Activated CD8-positive, alpha-beta memory T cell treated with anti-CD3 and anti-CD28 coated beads for 4 hours (primary cell): ENCODE measurements at regions not wholly inside any gene's neighbourhood (a gene's known extent, or its start where the extent isn't known, plus 50 kb on each side); places are given as distances from the start of the nearest gene placed in this dataset.
"Not testable (repeated sequence)": the region's sequence is repeated elsewhere in the genome, so short reads cannot be mapped to it uniquely, and the experiment has no call there.

Source experiments
- DNase-seq, 2 donors: peaks; one replicate each; pipeline ENCODE4 v3.0.0-alpha.2; 2020; ENCODE audit warnings: low read depth in 2 of 2

DNA sequence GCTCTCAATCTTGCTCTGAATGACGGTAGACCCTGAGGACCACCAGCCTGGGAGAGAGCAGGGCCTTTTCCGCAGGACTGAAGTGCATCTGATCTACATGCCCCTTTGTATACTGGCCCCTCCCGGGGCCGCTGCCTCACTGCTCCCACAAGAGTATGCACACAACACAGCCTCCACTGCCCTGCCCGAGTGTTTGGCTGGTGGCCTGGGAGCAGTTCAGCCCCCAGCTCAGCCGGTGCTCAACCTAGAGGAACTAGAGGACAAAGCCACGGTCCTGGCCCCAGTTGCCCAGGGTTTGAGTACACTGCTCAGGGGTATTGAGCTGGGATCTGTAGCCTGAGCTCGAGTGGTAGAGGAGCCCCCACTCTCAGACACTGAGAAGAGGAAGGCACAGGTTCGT, 118.9 kb upstream of the CAB39 start:
- no peak for DNase-seq

DNA sequence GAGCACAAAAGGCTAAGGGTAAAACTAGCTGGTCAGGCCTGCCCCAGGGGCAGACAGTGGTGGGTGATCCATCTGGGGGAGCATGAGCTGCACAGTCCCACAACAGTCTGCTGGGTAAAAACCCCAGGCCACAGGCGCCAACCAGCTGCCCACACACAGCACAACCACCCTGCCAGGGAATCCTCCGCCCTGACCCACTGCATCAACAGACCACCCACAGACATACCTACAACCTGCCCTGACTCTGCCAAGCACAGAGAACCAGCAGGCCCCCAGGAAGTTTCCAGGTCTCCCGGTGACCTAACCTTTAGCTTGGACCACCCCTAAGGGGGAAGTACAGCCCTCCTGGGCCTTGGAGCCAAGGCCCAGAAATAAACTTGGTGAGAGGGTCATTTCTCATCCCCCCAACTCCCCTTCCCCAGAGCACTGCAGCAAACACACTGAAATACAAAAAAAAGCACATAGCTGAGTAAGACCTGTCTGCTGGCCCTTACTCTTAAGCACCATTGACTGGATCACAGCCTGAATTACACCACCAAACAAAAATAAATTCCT, 118.3 kb upstream of the CAB39 start:
- no peak for DNase-seq

DNA sequence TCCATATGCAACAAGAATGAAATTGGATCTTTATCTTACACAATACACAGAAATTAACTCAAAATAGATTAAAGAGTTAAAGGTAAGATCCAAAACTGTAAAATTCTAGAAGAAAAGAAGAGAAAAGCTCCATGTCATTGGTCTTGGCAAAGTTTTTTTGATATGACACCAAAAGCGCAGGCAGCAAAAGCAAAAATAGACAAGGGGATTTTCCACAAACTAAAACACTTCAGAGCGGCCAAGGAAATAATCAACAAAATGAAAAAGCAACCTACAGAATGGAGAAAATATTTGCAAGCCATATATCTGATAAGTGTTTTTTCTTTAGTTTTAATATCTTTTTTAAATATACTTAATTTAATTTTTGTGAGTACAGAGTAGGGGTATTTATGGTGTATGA, 112.8 kb upstream of the CAB39 start:
- no peak for DNase-seq

DNA sequence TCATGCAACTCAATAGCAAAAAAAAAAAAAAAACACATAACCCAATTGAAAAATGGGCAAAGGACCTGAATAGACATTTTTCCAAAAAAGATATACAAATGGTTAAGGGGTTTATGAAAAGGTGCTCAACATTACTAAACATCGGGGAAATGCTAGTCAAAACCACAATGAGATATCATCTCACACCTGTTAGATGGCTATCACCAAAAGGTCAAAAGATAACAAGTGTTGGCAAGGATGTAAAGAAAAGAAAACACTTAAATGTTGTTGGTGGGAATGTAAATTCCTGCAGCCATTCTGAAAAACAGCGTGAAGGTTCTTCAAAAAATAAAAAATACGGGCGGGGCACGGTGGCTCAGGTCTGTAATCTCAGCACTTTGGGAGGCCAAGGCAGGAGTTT, 112.4 kb upstream of the CAB39 start:
- DNase-seq, result no peak

DNA sequence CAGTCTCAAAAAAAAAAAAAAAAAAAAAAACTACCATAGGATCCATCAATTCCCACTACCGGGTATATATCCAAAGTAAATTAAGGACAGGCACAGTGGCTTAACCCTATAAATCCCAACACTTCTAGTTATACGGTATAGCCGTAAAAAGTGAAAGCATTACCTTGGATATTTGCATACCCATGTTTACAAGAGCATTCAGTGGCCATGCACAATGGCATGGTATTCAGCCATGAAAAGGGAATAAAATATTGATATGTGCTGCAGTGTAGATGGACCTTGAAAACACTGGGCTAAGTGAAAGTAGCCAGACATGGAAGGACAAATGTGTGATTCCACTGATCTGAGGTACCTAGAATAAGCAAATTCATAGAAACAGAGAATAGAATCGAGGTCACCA, 111.8 kb upstream of the CAB39 start:
- no peak for DNase-seq

DNA sequence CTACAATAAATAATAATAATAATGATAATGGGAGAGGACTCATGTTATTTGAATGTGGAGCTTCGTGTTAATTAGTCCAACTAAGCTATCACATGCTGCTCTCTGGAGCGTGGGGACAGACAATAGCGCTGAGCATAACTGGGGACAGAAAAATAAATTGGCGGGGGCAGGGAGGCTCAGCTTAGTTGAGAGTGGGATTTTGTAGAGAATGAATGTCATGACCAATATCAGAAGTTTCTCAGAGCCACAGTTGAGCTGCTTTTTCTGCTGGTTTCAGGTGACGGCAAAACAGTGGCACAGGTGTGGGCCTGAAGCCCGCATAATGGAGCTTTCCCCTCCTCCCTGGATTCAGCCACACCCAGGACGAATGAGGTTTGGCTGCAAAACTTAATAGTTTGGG, 111.1 kb upstream of the CAB39 start:
- DNase-seq, result no peak

DNA sequence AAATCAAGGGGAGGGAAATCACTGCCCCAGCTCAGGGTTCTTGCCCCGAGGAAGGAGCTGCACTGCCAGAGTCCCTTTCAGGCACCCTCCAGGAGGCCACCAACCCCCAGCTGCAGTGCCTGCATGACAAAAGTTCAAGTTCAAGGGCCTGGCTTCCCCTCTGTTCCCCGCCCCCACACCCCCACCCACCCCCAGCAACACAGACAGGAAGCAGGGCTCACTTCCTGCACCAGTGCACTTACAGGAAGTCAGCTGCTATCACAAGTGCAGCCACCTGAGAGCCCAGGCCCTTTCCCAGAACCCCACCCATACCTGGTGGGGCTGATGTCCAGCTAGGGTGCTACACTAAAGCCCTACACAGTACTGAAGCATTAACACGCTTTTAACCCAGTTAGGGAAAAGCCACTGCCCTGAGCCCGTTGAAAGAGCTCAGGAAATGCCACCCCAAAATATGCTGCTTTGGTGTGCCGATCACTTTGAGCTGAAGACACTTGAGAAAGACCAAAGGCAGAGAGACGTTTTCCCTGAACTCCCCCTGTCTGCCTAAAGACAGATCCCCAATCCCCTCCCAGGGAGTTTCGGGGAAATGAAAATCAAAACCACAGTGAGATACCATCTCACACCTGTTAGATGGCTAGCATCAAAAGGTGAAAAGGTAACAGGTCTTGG, 109.9 kb upstream of the CAB39 start:
- DNase-seq, result peak in 1 of 2 donors; percentile 43

DNA sequence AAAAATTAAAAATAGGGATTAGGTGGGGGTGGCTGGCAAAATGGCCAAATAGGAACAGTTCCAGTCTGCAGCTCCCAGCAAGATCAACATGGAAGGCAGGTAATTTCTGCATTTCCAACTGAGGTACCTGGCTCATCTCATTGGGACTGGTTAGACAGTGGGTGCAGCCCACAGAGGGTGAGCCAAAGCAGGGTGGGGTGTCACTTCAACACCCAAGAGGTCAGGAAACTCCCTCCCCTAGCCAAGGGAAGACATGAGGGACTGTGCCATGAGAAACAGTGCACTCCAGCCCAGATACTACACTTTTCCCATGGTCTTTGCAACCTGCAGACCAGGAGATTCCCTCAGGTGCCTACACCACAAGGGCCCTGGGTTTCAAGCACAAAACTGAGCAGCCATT, 109.3 kb upstream of the CAB39 start:
- DNase-seq, result not testable (repeated sequence)

DNA sequence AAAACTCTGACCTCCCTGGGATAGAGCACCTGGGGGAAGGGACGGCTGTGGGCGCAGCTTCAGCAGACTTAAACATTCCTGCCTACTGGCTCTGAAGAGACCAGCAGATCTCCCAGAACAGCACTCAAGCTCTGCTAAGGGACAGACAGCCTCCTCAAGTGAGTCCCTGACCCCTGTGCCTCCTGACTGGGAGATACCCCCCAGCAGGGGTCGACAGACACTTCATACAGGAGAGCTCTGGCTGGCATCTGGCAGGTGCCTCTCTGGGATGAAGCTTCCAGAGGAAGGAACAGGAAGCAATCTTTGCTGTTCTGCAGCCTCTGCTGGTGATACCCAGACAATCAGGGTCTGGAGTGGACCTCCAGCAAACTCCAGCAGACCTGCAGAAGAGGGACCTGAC, 108.5 kb upstream of the CAB39 start:
- DNase-seq, result not testable (repeated sequence)

DNA sequence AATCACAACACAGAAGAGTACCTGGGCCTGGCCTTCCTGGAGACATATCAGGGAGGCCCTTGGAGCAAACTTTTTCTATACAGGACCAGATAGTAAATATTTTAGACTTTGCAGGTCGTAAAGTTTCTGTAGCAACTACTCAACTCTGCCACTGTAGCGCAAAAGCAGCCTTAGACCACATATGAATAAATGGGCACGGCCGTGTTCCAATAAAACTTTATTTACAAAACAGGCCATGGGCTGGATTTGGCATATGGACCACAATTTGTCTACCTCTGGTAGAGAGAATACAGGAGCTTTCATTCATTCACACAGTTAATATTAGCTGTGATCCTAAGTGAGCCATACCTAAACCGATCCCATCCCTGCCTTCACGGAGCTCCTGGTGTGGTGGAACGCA, 98.6 kb upstream of the CAB39 start:
- DNase-seq, result no peak

DNA sequence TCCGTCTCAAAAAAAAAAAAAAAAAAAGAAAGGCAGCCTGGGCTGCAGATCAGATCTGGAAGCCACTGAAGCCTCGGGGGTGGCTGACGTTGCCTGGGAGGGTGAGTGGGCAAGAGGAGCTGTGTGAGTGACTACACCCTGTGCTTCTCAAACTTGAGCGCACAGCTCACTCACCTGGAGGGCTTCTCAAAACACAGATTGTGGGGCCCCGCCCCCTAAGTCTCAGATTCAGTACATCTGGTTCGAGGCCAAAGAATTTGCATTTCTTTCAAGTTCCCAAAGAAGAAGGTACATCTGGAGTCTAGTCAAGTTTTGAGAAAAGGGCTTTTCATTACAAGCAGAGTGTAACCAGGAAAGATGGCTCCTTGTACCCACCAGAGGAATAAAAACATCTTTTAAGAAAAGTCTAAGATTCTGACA, 97.7 kb upstream of the CAB39 start:
- DNase-seq, result peak in 1 of 2 donors; percentile 41

DNA sequence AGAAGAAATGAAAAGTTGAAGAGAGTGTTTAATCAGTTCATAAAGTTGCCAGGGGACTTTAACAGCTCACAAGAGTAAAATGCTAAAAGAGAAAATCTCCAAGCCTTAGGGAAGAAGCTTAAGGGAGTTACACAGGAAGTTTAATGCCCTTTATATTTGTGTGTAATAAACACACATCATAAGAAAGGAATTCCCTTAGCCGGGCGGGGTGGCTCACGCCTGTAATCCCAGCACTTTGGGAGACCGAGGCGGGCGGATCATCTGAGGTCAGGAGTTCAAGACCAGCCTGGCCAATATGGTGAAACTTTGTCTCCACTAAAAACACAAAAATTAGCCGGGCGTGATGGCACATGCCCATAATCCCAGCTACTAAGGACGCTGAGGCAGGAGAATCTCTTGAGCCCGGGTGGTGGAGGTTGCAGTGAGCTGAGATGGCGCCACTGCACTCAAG, 95.4 kb upstream of the CAB39 start:
- not testable (repeated sequence) for DNase-seq

DNA sequence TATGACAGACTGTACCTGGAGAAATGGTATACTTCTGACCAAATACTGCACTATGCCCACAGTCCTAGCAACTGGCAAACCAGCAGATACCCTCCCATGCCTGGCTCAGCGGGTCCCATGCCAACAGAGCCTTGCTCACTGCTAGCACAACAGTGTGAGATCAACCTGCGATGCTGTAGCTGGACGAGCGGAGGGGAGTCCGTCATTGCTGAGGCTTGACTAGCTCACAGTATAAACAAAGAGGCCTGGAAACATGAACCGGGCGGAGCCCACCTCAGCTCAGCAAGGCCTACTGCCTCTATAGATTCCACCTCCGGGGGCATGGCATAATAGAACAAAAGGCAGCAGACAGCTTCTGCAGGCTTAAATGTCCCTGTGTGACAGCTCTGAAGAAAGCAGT, 93.2 kb upstream of the CAB39 start:
- no peak for DNase-seq

DNA sequence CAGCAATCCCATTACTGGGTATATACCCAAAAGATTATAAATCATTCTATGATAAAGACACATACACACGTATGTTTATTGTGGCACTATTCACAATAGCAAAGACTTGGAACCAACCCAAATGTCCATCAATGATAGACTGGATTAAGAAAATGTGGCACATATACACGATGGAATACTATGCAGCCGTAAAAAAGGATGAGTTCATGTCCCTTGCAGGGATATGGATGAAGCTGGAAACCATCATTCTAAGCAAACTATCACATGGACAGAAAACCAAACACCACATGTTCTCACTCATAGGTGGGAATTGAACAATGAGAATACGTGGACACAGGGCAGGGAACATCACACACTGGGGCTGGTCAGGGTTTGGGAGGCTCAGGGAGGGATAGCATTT, 87.4 kb upstream of the CAB39 start:
- DNase-seq, result not testable (repeated sequence)

DNA sequence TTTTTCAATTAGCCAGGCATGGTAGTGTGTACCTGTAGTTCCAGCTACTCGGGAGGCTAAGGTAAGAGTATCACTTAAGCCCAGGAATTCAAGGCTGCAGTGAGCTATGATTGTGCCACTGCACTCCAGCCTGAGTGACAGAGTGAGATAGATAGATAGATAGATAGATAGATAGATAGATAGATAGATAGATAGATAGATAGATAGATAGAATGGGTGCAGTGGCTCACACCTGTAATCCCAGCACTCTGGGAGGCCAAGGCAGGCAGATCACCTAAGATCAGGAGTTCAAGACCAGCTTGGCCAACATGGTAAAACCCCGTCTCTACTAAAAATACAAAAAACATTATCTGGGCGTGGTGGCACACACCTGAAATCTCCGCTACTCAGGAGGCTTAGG, 85.6 kb upstream of the CAB39 start:
- DNase-seq, result not testable (repeated sequence)

DNA sequence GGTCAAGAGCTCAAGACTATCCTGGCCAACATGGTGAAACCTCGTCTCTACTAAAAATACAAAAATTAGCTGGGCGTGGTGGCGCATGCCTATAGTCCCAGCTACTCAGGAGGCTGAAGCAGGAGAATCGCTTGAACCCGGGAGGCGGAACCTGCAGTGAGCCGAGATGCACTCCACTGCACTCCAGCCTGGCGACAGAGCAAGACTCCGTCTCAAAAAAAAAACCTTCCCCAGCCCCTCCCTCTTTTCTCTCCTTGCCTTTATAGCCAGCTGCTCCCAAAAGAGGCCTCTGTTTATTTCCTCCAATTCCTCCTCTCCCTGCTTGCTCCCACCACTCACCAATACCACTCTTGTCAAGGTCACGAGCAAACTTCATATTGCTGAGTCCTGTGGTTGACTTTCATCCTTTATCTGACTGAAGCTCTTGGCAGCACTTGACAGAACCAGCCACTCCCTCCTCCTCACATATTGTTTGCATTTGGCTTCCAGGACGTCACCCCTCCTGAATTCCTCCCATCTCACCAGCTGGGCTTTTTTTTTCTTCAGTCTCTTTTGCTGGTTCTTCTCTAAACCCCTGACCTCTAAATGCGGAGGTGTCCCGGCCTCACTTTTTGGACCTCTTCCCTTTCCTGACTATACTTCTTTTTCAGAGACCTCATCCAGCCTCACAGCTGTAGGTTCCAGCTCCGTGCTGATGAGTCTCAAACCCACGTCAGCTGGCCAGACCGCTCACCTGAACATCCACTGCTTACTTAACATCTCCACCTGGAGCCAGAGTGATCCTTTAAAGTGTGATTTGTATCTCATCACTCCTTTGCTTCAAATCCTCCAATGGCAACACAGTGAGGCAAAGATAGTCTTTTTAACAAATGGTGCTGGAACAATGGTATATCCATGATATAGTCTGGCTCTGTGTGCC, 84.6 kb upstream of the CAB39 start:
- no peak for DNase-seq

DNA sequence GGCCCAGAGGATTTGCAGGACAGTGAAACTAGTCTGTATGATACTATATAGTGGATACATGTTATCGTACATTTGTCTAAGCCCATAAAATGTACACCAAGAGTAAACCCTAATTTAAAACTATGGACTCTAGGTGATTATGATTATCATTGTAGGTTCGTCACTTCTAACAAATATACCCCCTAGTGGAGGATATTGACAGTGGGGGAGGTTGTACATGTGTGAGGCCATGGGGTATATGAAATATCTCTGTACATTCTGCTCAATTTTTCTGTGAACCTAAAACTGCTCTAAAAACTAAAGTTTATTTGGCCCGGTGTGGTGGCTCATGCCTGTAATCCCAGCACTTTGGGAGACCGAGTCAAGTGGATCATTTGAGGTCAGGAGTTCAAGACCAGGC, 81.2 kb upstream of the CAB39 start:
- no peak for DNase-seq

DNA sequence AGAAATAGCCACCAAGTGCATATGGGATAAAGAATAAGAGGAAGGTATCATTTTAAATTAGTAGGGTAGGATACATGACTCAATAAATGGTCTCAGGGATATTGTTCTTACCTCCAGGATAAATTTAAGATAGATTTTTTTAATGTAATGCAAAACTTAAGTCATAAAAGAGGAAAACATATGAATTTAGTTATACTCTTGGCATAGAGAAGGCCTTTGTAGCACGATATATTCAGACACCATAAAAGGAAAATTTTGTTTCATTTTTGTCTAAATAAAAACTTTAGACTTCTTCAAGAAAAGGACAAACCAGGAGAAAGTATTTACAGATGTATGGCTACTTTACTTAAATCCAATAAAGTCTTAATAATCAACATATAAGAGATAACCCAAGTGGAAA, 78.5 kb upstream of the CAB39 start:
- DNase-seq, result no peak

DNA sequence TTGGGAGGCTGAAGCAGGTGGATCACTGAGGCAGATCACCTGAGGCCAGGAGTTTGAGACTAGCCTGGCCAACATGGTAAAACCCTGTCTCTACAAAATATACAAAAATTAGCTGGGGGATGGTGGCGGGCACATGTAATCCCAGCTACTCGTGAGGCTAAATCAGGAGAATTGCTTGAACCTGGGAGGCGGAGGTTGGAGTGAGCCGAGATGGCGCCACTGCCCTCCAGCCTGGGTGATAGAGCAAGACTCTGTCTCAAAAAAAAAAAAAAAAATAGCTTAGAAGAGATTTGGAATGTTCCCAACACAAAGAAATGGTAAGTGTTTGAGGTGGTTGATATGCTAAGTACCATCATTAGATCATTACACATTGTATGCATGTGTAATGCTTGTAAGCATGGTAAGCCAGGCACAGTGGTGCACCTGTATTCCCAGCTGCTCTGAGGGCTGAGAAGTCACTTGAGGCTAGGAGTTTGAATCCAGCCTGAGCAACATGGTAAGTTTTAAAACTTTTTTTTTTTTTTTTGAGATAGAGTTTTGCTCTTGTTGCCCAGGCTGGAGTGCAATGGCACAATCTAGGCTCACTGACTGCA, 77.8 kb upstream of the CAB39 start:
- DNase-seq, result not testable (repeated sequence)

DNA sequence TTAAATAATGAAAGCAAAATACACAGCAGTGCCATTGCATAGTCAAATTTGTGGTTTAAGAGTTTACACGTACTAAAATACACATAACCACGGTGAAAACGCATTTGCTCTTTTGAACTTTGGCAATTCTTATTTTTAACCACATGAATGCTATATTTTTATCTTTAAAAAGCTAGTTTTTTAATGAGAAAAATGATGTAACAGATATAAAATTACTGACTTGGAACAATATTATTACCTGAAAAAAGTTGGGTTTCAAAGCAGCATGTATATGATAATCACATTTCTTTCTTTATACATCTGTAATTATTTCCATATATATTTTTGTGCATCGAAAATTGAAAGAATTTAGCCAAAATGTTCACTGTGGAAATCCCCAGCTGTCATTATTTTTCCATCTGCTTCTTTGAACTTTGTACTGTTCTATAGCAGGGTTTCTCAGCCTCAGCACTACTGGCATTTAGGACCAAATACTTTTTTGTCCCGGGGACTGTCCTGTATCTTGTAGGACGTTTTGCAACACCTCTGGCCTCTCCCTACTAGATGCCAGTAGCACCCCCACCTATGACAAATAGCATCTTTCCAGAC, 75.9 kb upstream of the CAB39 start:
- no peak for DNase-seq

DNA sequence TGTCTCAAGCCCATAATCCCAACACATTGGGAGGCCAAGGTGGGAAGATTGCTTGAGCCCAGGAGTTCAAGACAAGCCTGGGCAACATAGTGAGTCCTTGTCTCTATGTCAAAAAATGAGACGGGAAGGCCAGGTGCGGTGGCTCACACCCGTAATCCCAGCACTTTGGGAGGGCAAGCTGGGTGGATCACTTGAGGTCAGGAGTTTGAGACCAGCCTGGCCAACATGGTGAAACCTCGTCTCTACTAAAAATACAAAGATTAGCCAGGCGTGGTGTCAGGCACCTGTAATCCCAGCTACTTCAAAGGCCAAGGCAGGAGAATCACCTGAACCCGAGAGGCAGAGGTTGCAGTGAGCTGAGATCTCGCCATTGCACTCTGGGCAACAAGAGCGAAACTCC, 75.2 kb upstream of the CAB39 start:
- DNase-seq, result not testable (repeated sequence)

DNA sequence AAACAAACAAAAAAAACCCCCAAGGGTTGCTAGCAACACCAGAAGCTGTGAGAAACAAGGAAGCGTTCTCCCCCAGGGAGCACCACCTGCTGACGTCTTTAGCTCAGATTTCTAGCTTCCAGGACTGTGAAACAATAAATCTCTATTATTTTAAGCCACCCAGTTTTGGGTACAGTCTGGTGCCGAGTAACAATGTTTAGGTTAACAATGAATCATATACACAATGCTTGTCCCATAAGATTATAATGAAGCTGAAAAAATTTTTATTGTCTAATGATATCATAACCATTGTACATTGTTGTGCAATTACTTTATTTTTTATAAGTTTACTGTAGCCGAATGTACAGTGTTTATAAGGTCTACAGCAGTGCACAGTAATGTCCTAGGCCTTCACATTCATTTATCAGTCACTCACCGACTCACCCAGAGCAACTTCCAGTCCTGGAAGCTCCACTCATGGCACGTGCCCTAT, 72.1 kb upstream of the CAB39 start:
- DNase-seq, result no peak
